GM18519 (cell line): ENCODE measurements at regions not wholly inside any gene's neighbourhood (a gene's known extent, or its start where the extent isn't known, plus 50 kb on each side); places are given as distances from the start of the nearest gene placed in this dataset.

Source experiments
- ATAC-seq: cut with Tn5 transposase; IDR thresholded peaks from one replicate; pipeline ENCODE4 v1.9.1; 2021; ENCODE audit warnings: mild to moderate bottlenecking, moderate library complexity; ENCODE audit not compliant: unreplicated experiment, low FRiP score

- ATAC-seq, result no peak
These were observed 718.9 kb upstream of the MEF2C start for GRCh38 chr5:89601880-89602279.

DNA sequence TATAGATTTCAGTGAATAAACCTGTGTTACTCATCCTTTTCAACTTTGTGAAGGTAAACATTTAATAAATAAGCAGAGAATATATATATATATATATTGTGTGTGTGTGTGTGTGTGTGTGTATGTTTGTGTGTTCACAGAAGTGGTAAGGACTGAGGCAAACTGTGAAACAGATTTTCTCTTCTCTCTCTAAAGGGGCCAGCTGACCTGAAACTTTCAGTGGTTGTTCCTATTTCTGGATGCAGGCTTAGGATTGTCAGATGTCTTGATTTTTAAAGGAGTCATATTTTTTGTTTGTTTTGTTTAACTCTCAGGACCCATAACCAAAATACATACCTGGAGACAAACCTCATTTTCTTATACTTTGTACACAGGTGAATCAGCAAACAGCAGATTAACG, 714.9 kb upstream of the MEF2C start:
- no peak for ATAC-seq

GRCh38 chr5:89596821-89597220, 713.8 kb upstream of the MEF2C start:
- no peak for ATAC-seq

DNA sequence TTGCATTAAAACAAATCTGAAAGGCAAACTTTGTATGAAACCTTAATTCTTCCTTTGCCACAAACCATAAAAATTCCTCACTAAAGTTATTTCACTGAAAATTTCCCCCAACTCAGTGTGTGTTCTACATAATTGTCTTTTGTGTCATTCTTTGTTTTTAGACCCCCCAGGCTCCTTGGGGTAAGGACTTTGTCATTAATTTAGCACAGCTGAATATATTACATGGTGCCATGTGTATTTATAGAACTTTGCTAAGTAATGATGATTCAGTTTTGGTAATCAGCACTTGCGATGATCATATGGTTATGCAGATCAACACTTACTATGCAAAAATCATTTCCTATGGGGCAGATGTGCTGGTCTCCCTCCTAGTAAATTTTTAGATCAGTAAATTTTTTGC, 712.1 kb upstream of the MEF2C start:
- ATAC-seq, result no peak

DNA sequence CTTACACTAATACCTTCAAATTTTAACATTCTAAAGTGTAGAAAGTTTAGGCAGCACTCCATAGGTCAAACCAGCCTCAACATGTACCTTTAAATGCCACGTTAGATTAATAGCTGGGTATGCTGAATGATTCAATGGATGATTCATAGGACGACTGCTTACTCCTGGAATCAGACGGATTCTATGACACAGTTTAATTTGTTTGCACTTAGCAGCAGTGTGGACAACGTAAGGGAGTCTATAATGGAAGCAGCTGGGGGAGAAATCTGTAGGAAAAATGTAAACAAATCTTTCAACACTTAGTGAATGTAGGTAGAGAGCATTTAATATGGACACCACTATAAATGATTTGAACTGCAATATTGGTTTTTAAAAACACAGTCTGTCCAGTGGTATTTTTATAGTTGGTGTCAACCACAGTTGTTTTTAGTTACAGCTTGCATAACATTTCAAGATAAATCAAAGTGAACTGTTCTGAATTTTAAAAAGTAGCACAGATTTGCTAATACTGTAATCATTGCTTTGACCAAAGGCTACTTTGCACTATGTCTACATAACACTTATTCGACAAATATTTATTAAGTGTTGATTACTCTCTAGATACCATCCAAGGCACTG, 701.5 kb upstream of the MEF2C start:
- no peak for ATAC-seq

DNA sequence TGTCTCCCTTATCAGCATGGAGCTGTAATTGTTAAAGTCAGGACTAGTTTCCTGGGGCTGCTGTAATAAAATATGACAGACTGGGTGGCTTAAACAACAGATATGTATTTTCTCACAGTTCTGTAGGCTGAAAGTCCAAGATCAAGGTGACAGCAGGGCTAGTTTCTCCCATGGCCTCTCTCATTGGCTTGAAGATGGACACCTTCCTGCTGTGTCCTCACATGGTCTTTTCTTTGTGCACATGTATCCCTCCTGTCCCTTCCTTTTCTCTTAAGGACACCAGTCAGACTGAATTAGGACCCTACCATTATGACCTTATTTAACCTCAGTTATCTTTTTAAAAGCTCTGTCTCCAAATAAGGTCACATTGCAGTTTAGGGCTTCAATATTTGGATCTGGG, 700.5 kb upstream of the MEF2C start:
- no peak for ATAC-seq

GRCh38 chr5:89582768-89583339, 699.9 kb upstream of the MEF2C start:
- no peak for ATAC-seq

- no peak for ATAC-seq
These were observed 698.0 kb upstream of the MEF2C start for GRCh38 chr5:89580976-89581375.

- ATAC-seq, result no peak
These were observed 692.3 kb upstream of the MEF2C start for GRCh38 chr5:89575319-89575718.

DNA sequence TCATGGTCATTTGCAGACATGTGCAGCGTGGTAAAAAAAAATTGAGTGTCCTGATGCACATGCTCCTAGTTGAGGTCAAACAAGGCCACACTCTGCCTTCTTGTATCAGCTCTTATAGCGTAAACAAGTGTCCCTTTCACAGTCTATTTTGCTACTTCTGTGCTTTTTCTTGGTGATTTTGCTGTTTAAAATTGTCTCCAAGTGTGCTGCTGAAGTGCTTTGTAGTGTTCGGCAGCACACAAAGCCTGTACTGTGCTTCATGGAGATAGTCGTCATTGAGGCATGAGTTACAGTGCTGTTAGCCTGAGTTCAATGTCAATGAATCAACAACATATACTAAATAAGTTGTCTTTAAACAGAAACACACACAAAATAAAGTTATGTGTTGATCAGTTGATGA, 690.4 kb upstream of the MEF2C start:
- no peak for ATAC-seq

DNA sequence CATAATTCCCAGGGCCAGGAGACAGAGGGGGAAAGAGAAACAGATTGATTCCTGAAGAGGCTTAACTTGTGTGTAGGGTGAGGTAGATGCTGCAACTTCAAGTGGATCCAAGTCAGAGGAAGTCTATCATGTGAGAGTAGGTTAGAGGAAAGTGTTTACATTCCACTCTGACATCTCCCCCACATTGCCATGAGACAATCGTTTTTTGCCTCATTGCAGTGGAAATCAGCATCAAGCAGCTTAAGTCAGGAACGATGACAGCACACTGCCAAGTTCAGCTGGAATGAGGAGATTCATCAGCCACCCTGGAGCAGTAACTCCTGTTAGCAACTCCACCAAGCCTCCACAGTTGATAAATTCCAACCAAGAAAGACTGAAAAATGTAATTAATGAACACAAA, 689.7 kb upstream of the MEF2C start:
- ATAC-seq, result no peak

GRCh38 chr5:89570557-89570956, 687.6 kb upstream of the MEF2C start:
- no peak for ATAC-seq

GRCh38 chr5:89566340-89566739, 683.4 kb upstream of the MEF2C start:
- no peak for ATAC-seq

DNA sequence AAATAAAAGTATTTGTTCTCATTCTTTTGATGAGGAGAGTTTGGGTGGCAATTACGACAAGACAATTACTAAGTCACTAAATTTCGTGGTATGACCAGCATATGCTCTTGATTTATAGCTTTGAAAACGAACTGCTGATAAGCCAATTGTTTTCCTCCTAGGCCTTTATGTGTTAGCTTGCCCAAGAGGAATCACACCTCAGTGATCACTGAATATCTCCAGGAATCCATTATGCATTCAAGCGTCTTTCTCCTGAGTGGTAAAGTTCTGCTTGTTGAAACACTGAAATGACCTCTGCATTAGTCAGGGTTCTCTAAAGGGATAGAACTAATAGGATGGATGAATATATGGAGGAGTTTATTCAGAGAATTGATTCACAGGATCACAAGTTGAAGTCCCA, 677.7 kb upstream of the MEF2C start:
- ATAC-seq, result no peak

DNA sequence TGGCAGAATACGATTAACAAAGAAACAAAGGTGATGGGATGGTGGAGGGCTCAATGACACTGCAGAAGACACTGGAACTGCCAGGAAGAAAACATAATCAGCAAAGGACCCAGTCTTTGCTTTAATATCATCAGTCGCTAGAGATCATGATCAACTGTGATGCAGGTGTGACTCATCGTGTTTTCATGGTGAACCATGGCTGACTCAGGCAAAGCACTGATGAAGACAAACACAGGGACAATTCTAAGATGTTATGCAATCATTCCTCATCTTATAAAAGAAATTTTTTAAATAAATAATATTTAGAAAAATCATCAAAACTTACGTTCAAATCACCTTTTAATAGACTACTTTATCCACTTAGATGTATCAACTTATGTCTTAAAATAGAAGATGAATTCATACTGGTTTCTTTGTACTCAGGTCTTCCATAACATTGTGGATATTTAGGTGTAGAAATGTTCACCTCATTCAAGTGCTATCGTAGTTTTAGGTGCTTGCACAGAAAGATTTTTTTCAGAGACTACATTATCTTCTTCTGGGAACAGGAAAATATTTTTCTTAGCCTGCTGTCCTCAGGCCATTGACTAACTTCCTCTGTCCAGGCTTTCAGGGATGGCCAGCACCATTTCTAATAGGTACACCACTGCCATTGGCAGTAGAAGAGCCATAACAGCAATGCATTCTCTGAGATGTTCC, 673.4 kb upstream of the MEF2C start:
- no peak for ATAC-seq

DNA sequence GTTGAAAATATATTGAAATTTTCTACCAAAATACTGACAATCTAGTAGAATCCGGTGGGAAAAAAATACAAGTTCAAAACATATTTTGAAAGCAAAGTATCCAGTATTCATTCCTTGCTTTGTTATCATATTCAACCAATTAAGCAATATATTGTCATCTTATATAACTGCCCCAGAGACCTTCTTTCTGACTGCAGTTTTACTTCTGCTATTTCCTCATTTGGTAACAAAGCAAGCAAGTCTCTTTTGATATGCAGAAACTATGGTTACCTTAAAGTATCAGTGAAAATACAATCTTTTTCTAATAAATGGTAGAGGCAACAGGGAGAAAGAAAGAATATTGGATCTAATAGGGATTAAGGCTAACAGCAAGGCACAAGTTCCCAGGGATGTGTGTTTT, 663.7 kb upstream of the MEF2C start:
- ATAC-seq, result no peak

DNA sequence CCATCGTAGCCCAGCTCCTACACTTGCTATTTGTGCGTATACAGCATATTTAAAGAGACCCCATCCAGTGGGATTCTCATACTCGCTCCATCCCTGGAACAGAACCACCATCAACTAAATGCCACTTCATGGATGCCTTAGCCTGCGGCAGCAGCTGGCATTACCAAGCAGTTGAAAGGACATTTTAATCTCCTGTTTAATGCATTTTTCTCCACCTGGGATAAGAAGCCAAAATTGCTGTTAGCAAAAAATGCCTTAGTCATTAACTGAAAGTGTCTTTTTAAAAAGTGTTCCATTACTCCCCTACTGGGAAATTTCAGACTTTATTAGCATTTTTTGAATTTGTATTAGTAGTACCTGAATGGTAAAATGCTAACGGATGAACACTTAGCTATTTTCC, 662.6 kb upstream of the MEF2C start:
- ATAC-seq, result no peak

- no peak for ATAC-seq
These were observed 662.1 kb upstream of the MEF2C start for GRCh38 chr5:89545076-89545475.

- ATAC-seq, result no peak
These were observed 659.8 kb upstream of the MEF2C start for GRCh38 chr5:89542736-89543135.

DNA sequence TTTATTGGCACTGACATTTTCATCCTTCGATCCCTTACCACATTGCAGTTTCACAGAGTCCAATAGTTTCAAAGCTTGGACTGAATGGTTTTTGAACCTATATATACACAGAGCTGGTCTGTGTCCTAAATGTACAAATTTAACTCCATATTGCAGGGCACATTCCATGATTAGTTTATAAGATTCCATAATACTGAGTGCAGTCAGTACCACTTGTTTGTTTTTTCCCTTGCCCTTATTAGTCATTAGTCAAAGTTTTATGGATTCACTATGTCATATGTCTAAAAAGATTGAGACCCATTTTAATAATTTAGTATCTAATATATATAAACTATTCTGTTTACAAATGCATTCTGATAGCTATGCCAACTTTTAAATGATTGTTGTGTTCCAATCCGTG, 654.8 kb upstream of the MEF2C start:
- no peak for ATAC-seq

- no peak for ATAC-seq
These were observed 653.0 kb upstream of the MEF2C start for GRCh38 chr5:89536020-89536419.

GRCh38 chr5:89535411-89535810, 652.4 kb upstream of the MEF2C start:
- ATAC-seq, result no peak
